Gastroesophageal sphincter (tissue), 4 donors: ENCODE measurements at regions not wholly inside any gene's neighbourhood (a gene's known extent, or its start where the extent isn't known, plus 50 kb on each side); places are given as distances from the start of the nearest gene placed in this dataset.

Experiments used
- ATAC-seq: fragments of 150-250 bp; one replicate; pipeline ENCODE4 v1.9.1; 2016; ENCODE audit warnings: mild to moderate bottlenecking, moderate library complexity
- H3K27ac ChIP-seq, 4 donors: fragments of 200-600 bp; sonication (generic) in 3 of 4; 1 replicate in 3 of 4; 2 replicates in 1 of 4; pipeline ENCODE4 v1.5.1; 2016 to 2019
- H3K27me3 ChIP-seq: fragments of 200-600 bp; sonication (generic); one replicate; pipeline ENCODE4 v1.5.1; 2019
- H3K36me3 ChIP-seq, 2 donors: fragments of 200-600 bp; sonication (generic); one replicate each; pipeline ENCODE4 v1.5.1; 2019; ENCODE audit warnings: control low read depth in 1 of 2
- H3K4me1 ChIP-seq, 3 donors: fragments of 200-600 bp; sonication (generic); 1 replicate in 2 of 3; 2 replicates in 1 of 3; pipeline ENCODE4 v1.5.1; 2016 to 2019; ENCODE audit warnings: control low read depth in 2 of 3
- H3K4me3 ChIP-seq, 2 donors: fragments of 200-600 bp; sonication (generic); one replicate each; pipeline ENCODE4 v1.5.1; 2019; ENCODE audit warnings: mild to moderate bottlenecking in 1 of 2, moderate library complexity in 1 of 2
- H3K9me3 ChIP-seq, 3 donors: fragments of 200-600 bp; sonication (generic); one replicate each; pipeline ENCODE4 v1.5.1; 2017 to 2019; ENCODE audit warnings: control low read depth in 2 of 3
- EP300 ChIP-seq: sonication (generic); formaldehyde crosslinking; IDR thresholded peaks from one replicate; pipeline ENCODE4 v1.6.1; 2017; ENCODE audit warnings: antibody characterized with exemption, mild to moderate bottlenecking
- POLR2A ChIP-seq, 2 donors: fragments of 450-650 bp; IDR thresholded peaks; one replicate each; pipeline ENCODE4 v1.6.1; 2017; ENCODE audit warnings: antibody characterized with exemption in 2 of 2, mild to moderate bottlenecking in 2 of 2, moderate library complexity in 1 of 2
- POLR2AphosphoS5 ChIP-seq: sonication (generic); formaldehyde crosslinking; IDR thresholded peaks from one replicate; pipeline ENCODE4 v1.6.1; 2017; ENCODE audit warnings: antibody characterized with exemption
- WGBS, 2 donors: methylation state at CpG; one replicate each; pipeline ENCODE4 v1.1.5; 2018; ENCODE audit warnings: low coverage in 1 of 2; 5-methylcytosine and 5-hydroxymethylcytosine counted together
- TF ChIP-seq, protein P1 (sequence below), 4 experiments: fragments of 200-600 bp in 2 of 4; fragments of 450-650 bp in 2 of 4; sonication (generic) in 1 of 4; IDR thresholded peaks; one replicate each; pipeline ENCODE4 v1.5.1; 2017 to 2019; ENCODE audit warnings: antibody characterized with exemption in 4 of 4, mild to moderate bottlenecking in 2 of 4, moderate library complexity in 2 of 4

DNA sequence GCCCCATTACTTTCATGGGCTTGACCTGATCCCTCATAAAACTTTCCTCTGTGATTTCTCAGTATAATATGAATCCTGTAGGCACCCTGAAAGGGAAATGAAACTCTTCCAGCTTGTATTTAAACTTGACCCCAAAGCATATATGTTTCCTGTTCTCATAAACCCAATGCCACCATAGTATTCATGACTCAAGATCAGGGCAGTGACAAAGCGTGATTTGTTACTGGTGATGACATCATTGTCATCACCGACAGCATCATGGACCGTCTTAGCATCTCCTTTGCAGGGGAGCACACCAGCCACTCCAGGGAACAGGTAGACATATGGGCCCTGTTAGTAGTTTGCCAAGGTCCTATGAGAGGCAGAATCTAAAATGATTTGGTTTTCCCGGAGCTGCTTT, 741.2 kb downstream of the NR2F2 start:
- TF ChIP-seq POLR2A (IDR thresholded peaks at IDR 0.05) = no peak
- TF ChIP-seq, protein P1, sequence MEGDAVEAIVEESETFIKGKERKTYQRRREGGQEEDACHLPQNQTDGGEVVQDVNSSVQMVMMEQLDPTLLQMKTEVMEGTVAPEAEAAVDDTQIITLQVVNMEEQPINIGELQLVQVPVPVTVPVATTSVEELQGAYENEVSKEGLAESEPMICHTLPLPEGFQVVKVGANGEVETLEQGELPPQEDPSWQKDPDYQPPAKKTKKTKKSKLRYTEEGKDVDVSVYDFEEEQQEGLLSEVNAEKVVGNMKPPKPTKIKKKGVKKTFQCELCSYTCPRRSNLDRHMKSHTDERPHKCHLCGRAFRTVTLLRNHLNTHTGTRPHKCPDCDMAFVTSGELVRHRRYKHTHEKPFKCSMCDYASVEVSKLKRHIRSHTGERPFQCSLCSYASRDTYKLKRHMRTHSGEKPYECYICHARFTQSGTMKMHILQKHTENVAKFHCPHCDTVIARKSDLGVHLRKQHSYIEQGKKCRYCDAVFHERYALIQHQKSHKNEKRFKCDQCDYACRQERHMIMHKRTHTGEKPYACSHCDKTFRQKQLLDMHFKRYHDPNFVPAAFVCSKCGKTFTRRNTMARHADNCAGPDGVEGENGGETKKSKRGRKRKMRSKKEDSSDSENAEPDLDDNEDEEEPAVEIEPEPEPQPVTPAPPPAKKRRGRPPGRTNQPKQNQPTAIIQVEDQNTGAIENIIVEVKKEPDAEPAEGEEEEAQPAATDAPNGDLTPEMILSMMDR (IDR thresholded peaks at IDR 0.05) = no peak
- no peak for TF ChIP-seq POLR2AphosphoS5
- TF ChIP-seq EP300 = no peak
- Histone ChIP-seq H3K4me1 (no peaks in the 10 kb centered on the region), H3K4me3 (no peak overlapping the region), H3K27me3 (no peaks in the 10 kb centered on the region), H3K36me3 (no peaks in the 10 kb centered on the region), H3K9me3 (peaks cover 0 to 9% (median 0%) of the 10 kb centered on the region in 3 donors), H3K27ac (no peak overlapping the region)
- ATAC-seq = no peak
- 100% methylated on average over 1 of the region's 4 CpGs for WGBS, 2 donors

DNA sequence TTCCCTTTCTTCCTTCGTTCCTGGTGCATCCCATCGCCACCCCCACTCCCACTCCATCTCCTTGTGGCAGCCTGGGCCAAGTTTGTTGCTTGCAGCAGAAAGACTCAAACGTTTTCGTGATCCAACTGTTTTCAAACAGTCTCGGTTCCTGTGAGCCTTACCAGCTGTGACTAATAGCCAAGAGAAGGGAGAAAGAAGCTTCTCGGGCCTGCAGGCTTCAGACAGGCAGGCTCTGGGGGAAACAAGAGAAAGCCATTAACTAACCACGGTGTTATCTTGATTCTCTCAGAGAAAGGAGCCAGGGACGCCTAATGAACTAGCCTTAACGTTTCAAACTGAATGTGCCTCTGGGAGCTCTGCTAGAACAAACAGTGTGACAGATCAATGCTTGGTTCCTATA, 742.0 kb downstream of the NR2F2 start:
- H3K36me3 ChIP-seq = no peaks in the 10 kb centered on the region
- peaks cover 0 to 9% (median 0%) of the 10 kb centered on the region in 3 donors for H3K9me3 ChIP-seq
- 0 to 33% methylated on average over 4 to 7 of the region's 9 CpGs for WGBS, 2 donors
- no peaks in the 10 kb centered on the region for H3K4me1 ChIP-seq
- TF ChIP-seq POLR2AphosphoS5 (no peak), POLR2A (IDR thresholded peaks at IDR 0.05) (no peak), EP300 (no peak)
- TF ChIP-seq, protein P1 (IDR thresholded peaks at IDR 0.05) = no peak
- no peak overlapping the region for H3K27ac ChIP-seq
- no peak overlapping the region for H3K4me3 ChIP-seq
- no peaks in the 10 kb centered on the region for H3K27me3 ChIP-seq
- no peak for ATAC-seq

DNA sequence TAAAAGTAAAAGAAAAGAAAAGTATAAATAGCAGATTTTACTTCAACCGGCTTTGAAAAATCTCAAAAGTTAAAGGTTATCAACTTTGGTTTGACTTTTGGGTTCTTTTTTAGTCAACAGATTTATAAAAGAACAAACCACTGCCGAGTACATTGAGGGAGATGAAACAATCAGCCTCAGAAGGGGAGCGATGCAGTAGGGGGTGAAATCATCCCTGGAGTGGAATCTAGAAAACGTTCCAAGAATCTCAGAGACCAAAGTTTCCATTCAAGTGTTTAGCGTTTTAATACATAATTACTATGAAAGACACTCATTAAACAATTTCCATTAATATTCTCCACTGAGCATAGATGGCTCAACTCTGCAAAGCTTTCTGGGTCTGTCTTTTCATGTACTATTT, 745.5 kb downstream of the NR2F2 start:
- Histone ChIP-seq H3K9me3 (peaks cover 0 to 9% (median 0%) of the 10 kb centered on the region in 3 donors), H3K36me3 (no peaks in the 10 kb centered on the region), H3K27ac (no peak overlapping the region), H3K27me3 (no peaks in the 10 kb centered on the region), H3K4me3 (no peak overlapping the region), H3K4me1 (no peaks in the 10 kb centered on the region)
- WGBS, 2 donors = 9 to 33% methylated on average over 5 of the region's 5 CpGs
- TF ChIP-seq EP300 = no peak
- TF ChIP-seq, protein P1 (IDR thresholded peaks at IDR 0.05) = no peak
- no peak for TF ChIP-seq POLR2A (IDR thresholded peaks at IDR 0.05)
- TF ChIP-seq POLR2AphosphoS5 = no peak
- no peak for ATAC-seq

DNA sequence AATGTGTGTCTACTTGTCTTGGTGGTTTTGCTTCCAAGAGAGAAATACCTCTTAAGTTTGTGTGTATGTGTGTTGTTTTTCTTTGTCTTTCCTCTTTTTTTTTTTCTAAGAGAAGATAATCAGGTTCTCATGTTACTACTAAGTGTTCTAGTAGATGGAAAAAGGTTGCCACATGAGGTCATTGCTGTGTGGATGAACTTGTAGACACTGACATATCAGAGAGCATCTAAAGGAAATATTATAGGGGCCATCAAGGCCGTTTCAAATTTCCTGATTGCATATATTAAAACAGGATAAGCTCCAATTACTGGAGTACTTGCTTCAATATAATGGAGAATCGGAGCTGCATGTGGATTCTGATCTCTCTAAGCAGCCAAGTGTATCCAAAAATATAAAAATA, 747.5 kb downstream of the NR2F2 start:
- Histone ChIP-seq H3K4me1 (no peaks in the 10 kb centered on the region), H3K27ac (no peak overlapping the region), H3K36me3 (no peaks in the 10 kb centered on the region), H3K4me3 (no peak overlapping the region), H3K27me3 (peaks cover 3% of the 10 kb centered on the region), H3K9me3 (peaks cover 0 to 9% (median 0%) of the 10 kb centered on the region in 3 donors)
- ATAC-seq = no peak
- 75% methylated on average over 2 of the region's 2 CpGs; no CpG with 5 or more reads in 1 of the 2 donors for WGBS, 2 donors
- TF ChIP-seq, protein P1 (IDR thresholded peaks at IDR 0.05) = no peak
- TF ChIP-seq EP300 (no peak), POLR2AphosphoS5 (no peak), POLR2A (IDR thresholded peaks at IDR 0.05) (no peak)

DNA sequence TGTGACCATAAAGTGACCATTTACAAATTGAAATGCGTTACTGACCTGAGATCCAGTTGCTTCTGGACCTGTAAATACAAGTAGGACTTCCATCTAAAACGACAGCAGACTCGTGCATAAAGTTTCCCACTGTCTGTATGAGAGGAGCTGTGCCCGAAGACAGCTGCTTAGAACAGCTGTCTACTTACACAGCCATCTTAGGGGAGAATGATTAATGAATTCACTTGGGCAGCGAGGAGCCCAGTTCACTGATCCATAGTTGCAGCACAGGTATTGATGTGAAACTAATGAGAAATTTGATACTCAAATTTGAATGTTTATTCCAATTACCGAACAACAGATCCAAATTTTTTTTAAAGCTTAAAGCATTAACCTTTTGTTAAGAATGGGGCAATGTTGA, 748.1 kb downstream of the NR2F2 start:
- Histone ChIP-seq H3K27me3 (peaks cover 6% of the 10 kb centered on the region), H3K27ac (no peak overlapping the region), H3K4me1 (no peaks in the 10 kb centered on the region), H3K36me3 (no peaks in the 10 kb centered on the region), H3K9me3 (peaks cover 0 to 9% (median 0%) of the 10 kb centered on the region in 3 donors), H3K4me3 (no peak overlapping the region)
- TF ChIP-seq POLR2A (IDR thresholded peaks at IDR 0.05) = no peak
- TF ChIP-seq EP300 = no peak
- TF ChIP-seq POLR2AphosphoS5 = no peak
- no peak for ATAC-seq
- WGBS, 2 donors = 44 to 81% methylated on average over 4 to 5 of the region's 6 CpGs
